ENCODE measurements at regions not wholly inside any gene's neighbourhood (a gene's known extent, or its start where the extent isn't known, plus 50 kb on each side); places are given as distances from the start of the nearest gene placed in this dataset.
"Not testable (repeated sequence)": the region's sequence is repeated elsewhere in the genome, so short reads cannot be mapped to it uniquely, and the experiment has no call there.

- TF ChIP-seq ZFP3 (CRISPR knock-in tag; IDR thresholded peaks at IDR 0.05); ARNTL (CRISPR knock-in tag; IDR thresholded peaks at IDR 0.05; ENCODE audit: borderline replicate concordance, low read depth); PATZ1 (CRISPR knock-in tag; IDR thresholded peaks at IDR 0.05; ENCODE audit: borderline replicate concordance); ZFP30 (CRISPR knock-in tag; IDR thresholded peaks at IDR 0.05); CREB5 (CRISPR knock-in tag; IDR thresholded peaks at IDR 0.05; ENCODE audit: low read depth); ZNF8 (CRISPR knock-in tag; IDR thresholded peaks at IDR 0.05); ESRRG (CRISPR knock-in tag; IDR thresholded peaks at IDR 0.05); RARB (CRISPR knock-in tag; IDR thresholded peaks at IDR 0.05): not testable (repeated sequence)
Observed at GRCh38 chr21:6133852-6134630, 4387.3 kb upstream of the TPTE start.

Measured in SK-N-SH treated with all-trans-retinoic acid at 6 μM for 48 hours (cell line).